H1 (cell line): ENCODE measurements at regions not wholly inside any gene's neighbourhood (a gene's known extent, or its start where the extent isn't known, plus 50 kb on each side); places are given as distances from the start of the nearest gene placed in this dataset.

ENCODE experiments used
- CTCF ChIA-PET: fragments of 300-600 bp; sonication (Branson Sonifier 250); formaldehyde crosslinking; loops from one replicate; lab custom pipeline; 2021; ENCODE audit not compliant: partially characterized antibody; lab: Charles Lee
- POLR2A ChIA-PET: fragments of 300-600 bp; sonication (Branson Sonifier 250); formaldehyde crosslinking; loops from one replicate; lab custom pipeline; 2021; ENCODE audit warnings: inconsistent platforms; ENCODE audit not compliant: partially characterized antibody; lab: Charles Lee
- DNase-seq, 2 experiments: peaks; one replicate each; pipeline versions ENCODE4 v3.0.0 to v3.0.0-alpha.2; 2010 to 2022; ENCODE audit warnings: low spot score in 2 of 2, low read depth in 1 of 2, mixed read lengths in 1 of 2
- FAIRE-seq: peaks from 2 replicates; lab custom pipeline; 2011; peaks lifted over from hg19 to GRCh38; lab: Jason Lieb, UNC
- H2AFZ ChIP-seq: 2 replicates; pipeline ENCODE4 v1.8.1; 2012; ENCODE audit warnings: low read length, inconsistent platforms
- H2AK5ac ChIP-seq: 2 replicates; pipeline ENCODE4 v1.6.1; 2013; ENCODE audit warnings: low read depth, low read length
- H2BK120ac ChIP-seq: replicated peaks from 2 replicates; pipeline ENCODE3; 2013; ENCODE audit warnings: low read depth, low read length, inconsistent platforms
- H2BK12ac ChIP-seq: 2 replicates; pipeline ENCODE4 v1.6.1; 2013; ENCODE audit warnings: low read depth, low read length
- H2BK15ac ChIP-seq: 2 replicates; pipeline ENCODE4 v1.6.1; 2013; ENCODE audit warnings: low read length
- H2BK20ac ChIP-seq: 2 replicates; pipeline ENCODE4 v1.6.1; 2013; ENCODE audit warnings: low read length
- H2BK5ac ChIP-seq: 2 replicates; pipeline ENCODE4 v1.6.1; 2013; ENCODE audit warnings: low read depth, low read length
- H3K14ac ChIP-seq: 2 replicates; pipeline ENCODE4 v1.6.1; 2013; ENCODE audit warnings: inconsistent platforms; ENCODE audit not compliant: insufficient read length
- H3K18ac ChIP-seq: 2 replicates; pipeline ENCODE4 v1.6.1; 2013; ENCODE audit warnings: low read length; ENCODE audit errors: extremely low read depth
- H3K23ac ChIP-seq: 2 replicates; pipeline ENCODE4 v1.6.1; 2013; ENCODE audit warnings: inconsistent platforms; ENCODE audit not compliant: insufficient read length
- H3K23me2 ChIP-seq: 2 replicates; pipeline ENCODE4 v1.6.1; 2013; ENCODE audit warnings: low read depth, low read length
- H3K27ac ChIP-seq: 2 replicates; pipeline ENCODE4 v1.6.1; 2011; ENCODE audit warnings: low read depth, low read length, inconsistent platforms
- H3K27me3 ChIP-seq, 4 experiments: replicated peaks in 1 of 4; 1 replicate in 1 of 4; 2 replicates in 3 of 4; pipeline versions ENCODE4 v1.6.1 to v1.8.1; 2011 to 2013; ENCODE audit warnings: low read length in 3 of 4, mild to moderate bottlenecking in 3 of 4, inconsistent platforms in 2 of 4, mixed read lengths in 2 of 4, moderate library complexity in 1 of 4; ENCODE audit not compliant: control insufficient read depth in 3 of 4, insufficient read depth in 3 of 4; ENCODE audit errors: extremely low read depth in 1 of 4
- H3K36me3 ChIP-seq, 4 experiments: 2 replicates each; pipeline versions ENCODE4 v1.6.1 to v1.8.1; 2011 to 2013; ENCODE audit warnings: mild to moderate bottlenecking in 4 of 4, low read length in 3 of 4, moderate library complexity in 2 of 4, control low read depth in 1 of 4, inconsistent platforms in 1 of 4; ENCODE audit not compliant: insufficient read depth in 4 of 4, control insufficient read depth in 2 of 4
- H3K4ac ChIP-seq: replicated peaks from 2 replicates; pipeline ENCODE3; 2013; ENCODE audit warnings: low read length, low read depth, mixed read lengths, inconsistent platforms; ENCODE audit not compliant: insufficient read length
- H3K4me1 ChIP-seq, 4 experiments: replicated peaks in 1 of 4; 1 replicate in 1 of 4; 2 replicates in 3 of 4; pipeline versions ENCODE4 v1.6.1 to v1.8.1; 2011 to 2013; ENCODE audit warnings: low read length in 3 of 4, inconsistent platforms in 2 of 4, mixed read lengths in 1 of 4; ENCODE audit not compliant: insufficient read depth in 4 of 4, control insufficient read depth in 3 of 4
- H3K4me2 ChIP-seq, 2 experiments: 2 replicates each; pipeline versions ENCODE4 v1.6.1 to v1.8.1; 2011 to 2013; ENCODE audit warnings: low read depth in 2 of 2, low read length in 2 of 2, control low read depth in 1 of 2, inconsistent platforms in 1 of 2, mild to moderate bottlenecking in 1 of 2; ENCODE audit not compliant: insufficient read depth in 1 of 2
- H3K4me3 ChIP-seq, 4 experiments: fragments of 200-600, 300-600 bp in 1 of 4; sonication (generic), shearing (Covaris generic), sonication (Bioruptor Twin) in 1 of 4; 2 replicates each; pipeline versions ENCODE4 v1.5.1 to v1.8.1; 2011 to 2016; ENCODE audit warnings: low read length in 4 of 4, low read depth in 3 of 4, control low read depth in 2 of 4, inconsistent platforms in 2 of 4, mild to moderate bottlenecking in 2 of 4, mixed read lengths in 1 of 4, moderate library complexity in 1 of 4; ENCODE audit not compliant: insufficient read depth in 2 of 4; ENCODE audit errors: extremely low read depth in 1 of 4
- H3K56ac ChIP-seq: replicated peaks from 2 replicates; pipeline ENCODE3; 2013; ENCODE audit warnings: low read depth, mild to moderate bottlenecking, mixed read lengths, low read length, inconsistent platforms; ENCODE audit not compliant: insufficient read length
- H3K79me1 ChIP-seq: 2 replicates; pipeline ENCODE4 v1.6.1; 2013; ENCODE audit warnings: low read depth, low read length, control low read depth
- H3K79me2 ChIP-seq, 2 experiments: 2 replicates each; pipeline versions ENCODE4 v1.6.1 to v1.8.1; 2012 to 2013; ENCODE audit warnings: low read length in 2 of 2, mild to moderate bottlenecking in 2 of 2, inconsistent platforms in 1 of 2; ENCODE audit not compliant: insufficient read depth in 2 of 2, control insufficient read depth in 1 of 2
- H3K9ac ChIP-seq, 4 experiments: replicated peaks in 1 of 4; 1 replicate in 1 of 4; 2 replicates in 3 of 4; pipeline versions ENCODE4 v1.6.1 to v1.8.1; 2011 to 2013; ENCODE audit warnings: low read depth in 3 of 4, low read length in 3 of 4, control low read depth in 2 of 4, mild to moderate bottlenecking in 2 of 4, moderate library complexity in 2 of 4, inconsistent platforms in 1 of 4; ENCODE audit errors: extremely low read depth in 1 of 4
- H3K9me3 ChIP-seq, 2 experiments: 2 replicates each; pipeline versions ENCODE4 v1.6.1 to v1.8.1; 2012 to 2013; ENCODE audit warnings: mild to moderate bottlenecking in 2 of 2, moderate library complexity in 2 of 2, control low read depth in 1 of 2, inconsistent platforms in 1 of 2, low read depth in 1 of 2, low read length in 1 of 2, mixed read lengths in 1 of 2; ENCODE audit not compliant: insufficient read depth in 2 of 2
- H4K20me1 ChIP-seq, 2 experiments: replicated peaks in 1 of 2; 2 replicates each; pipeline versions ENCODE3 to v1.8.1; 2011 to 2013; ENCODE audit warnings: inconsistent platforms in 2 of 2, low read length in 2 of 2, mild to moderate bottlenecking in 1 of 2; ENCODE audit not compliant: insufficient read depth in 2 of 2, control insufficient read depth in 1 of 2
- H4K5ac ChIP-seq: 2 replicates; pipeline ENCODE4 v1.6.1; 2013; ENCODE audit warnings: low read length, low read depth, mixed read lengths, inconsistent platforms; ENCODE audit not compliant: insufficient read length
- H4K8ac ChIP-seq: 2 replicates; pipeline ENCODE4 v1.8.0; 2013; ENCODE audit warnings: mild to moderate bottlenecking, moderate library complexity, low read length, inconsistent platforms; ENCODE audit not compliant: insufficient read depth; ENCODE audit errors: extremely low read depth
- H4K91ac ChIP-seq: replicated peaks from 2 replicates; pipeline ENCODE3; 2013; ENCODE audit warnings: low read length, mixed read lengths, inconsistent platforms; ENCODE audit not compliant: insufficient read length
- CEBPB ChIP-seq: IDR thresholded peaks from 2 replicates; pipeline ENCODE4 v1.6.1; 2012; ENCODE audit warnings: low read depth, low read length
- EP300 ChIP-seq, 2 experiments: IDR thresholded peaks; 1 replicate in 1 of 2; 2 replicates in 1 of 2; pipeline ENCODE4 v1.6.1; 2011 to 2012; ENCODE audit warnings: low read depth in 2 of 2, low read length in 2 of 2, mild to moderate bottlenecking in 2 of 2, borderline replicate concordance in 1 of 2, inconsistent platforms in 1 of 2, moderate library complexity in 1 of 2
- KDM5A ChIP-seq: fragments of 200-600 bp; IDR thresholded peaks from 2 replicates; pipeline ENCODE4 v1.7.1; 2012; ENCODE audit warnings: mild to moderate bottlenecking, low read length, inconsistent platforms, mixed read lengths
- NANOG ChIP-seq: IDR thresholded peaks from 2 replicates; pipeline ENCODE4 v1.6.1; 2011; ENCODE audit warnings: low read length, low read depth, mild to moderate bottlenecking, inconsistent platforms; ENCODE audit not compliant: insufficient read depth, poor library complexity, severe bottlenecking
- NRF1 ChIP-seq: IDR thresholded peaks from 2 replicates; pipeline ENCODE4 v1.6.1; 2011; ENCODE audit warnings: mild to moderate bottlenecking, low read depth, low read length, improper control_type of control experiment
- POLR2AphosphoS5 ChIP-seq: IDR thresholded peaks from 2 replicates; pipeline ENCODE4 v1.6.1; 2011; ENCODE audit warnings: low read depth, low read length
- TAF1 ChIP-seq: IDR thresholded peaks from 2 replicates; pipeline ENCODE4 v1.6.1; 2011; ENCODE audit warnings: mild to moderate bottlenecking, low read depth, low read length
- WGBS, 2 experiments: shearing (Covaris generic) in 1 of 2; methylation state at CpG; one replicate each; pipeline versions ENCODE4 v1.1.6 to v1.1.7; 2013 to 2015; ENCODE audit warnings: low lambda C conversion rate in 2 of 2, mixed read lengths in 2 of 2, inconsistent platforms in 1 of 2, low coverage in 1 of 2, missing lambda C conversion rate in 1 of 2; ENCODE audit not compliant: insufficient replicate concordance in 2 of 2, insufficient coverage in 1 of 2, insufficient read length in 1 of 2; ENCODE audit errors: extremely low coverage in 1 of 2, missing lambda C conversion rate in 1 of 2; 5-methylcytosine and 5-hydroxymethylcytosine counted together

DNA sequence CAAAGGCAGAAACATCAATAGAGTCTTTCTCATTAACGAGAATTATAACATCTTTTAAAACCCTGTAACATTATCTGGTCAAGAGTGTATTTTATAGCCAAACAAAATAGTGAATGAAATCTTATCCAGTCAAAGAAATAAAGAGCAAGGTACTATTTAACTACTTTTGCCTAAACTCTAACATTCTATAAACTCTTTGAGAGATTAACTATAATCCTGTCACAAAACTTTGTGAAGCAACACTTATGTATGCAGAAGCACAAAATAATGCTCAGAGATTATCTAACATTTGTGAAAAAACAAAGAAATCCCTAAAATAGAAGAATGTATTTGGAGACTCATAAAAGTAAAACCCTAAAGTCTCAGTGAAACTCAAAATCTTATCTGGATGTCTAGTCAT lies 124.4 kb upstream of the LUZP2 start:
- no peak overlapping the region for H3K4me2 ChIP-seq
- 96% methylated on average over 1 of the region's 1 CpG; no CpG with 5 or more reads in 1 of the 2 experiments for WGBS, 2 experiments
- H3K36me3 ChIP-seq, result no peaks in the 10 kb centered on the region
- no peak overlapping the region for H3K56ac ChIP-seq
- ChIA-PET POLR2A (no interaction called here), CTCF (no interaction called here)
- H3K23ac ChIP-seq, result no peak overlapping the region
- no peak overlapping the region for H3K9ac ChIP-seq
- H3K4ac ChIP-seq, result no peak overlapping the region
- H3K27ac ChIP-seq, result no peak overlapping the region
- no peak for FAIRE-seq
- H2AK5ac ChIP-seq, result no peak overlapping the region
- no peaks in the 10 kb centered on the region for H4K20me1 ChIP-seq
- no peak overlapping the region for H4K8ac ChIP-seq
- no peak overlapping the region for H2BK120ac ChIP-seq
- H3K79me1 ChIP-seq, result no peaks in the 10 kb centered on the region
- H3K9me3 ChIP-seq, result no peaks in the 10 kb centered on the region
- no peak overlapping the region for H3K4me3 ChIP-seq
- no peak overlapping the region for H4K91ac ChIP-seq
- no peak overlapping the region for H2BK20ac ChIP-seq
- H3K14ac ChIP-seq, result no peak overlapping the region
- no peak overlapping the region for H4K5ac ChIP-seq
- no peak overlapping the region for H2AFZ ChIP-seq
- TF ChIP-seq KDM5A (no peak), TAF1 (no peak), CEBPB (no peak), POLR2AphosphoS5 (no peak), NRF1 (no peak), EP300 (IDR thresholded peaks at IDR 0.05; ENCODE audit: borderline replicate concordance in 1 of 2, low read depth in 2 of 2, low read length in 2 of 2) (no peak), NANOG (no peak)
- H3K79me2 ChIP-seq, result no peaks in the 10 kb centered on the region
- DNase-seq, result no peak
- H3K4me1 ChIP-seq, result peaks cover 0 to 2% (median 0%) of the 10 kb centered on the region in 4 experiments; a peak in 1 of 7 replicates
- no peaks in the 10 kb centered on the region for H3K27me3 ChIP-seq
- H3K23me2 ChIP-seq, result no peaks in the 10 kb centered on the region
- no peak overlapping the region for H2BK15ac ChIP-seq
- no peak overlapping the region for H2BK12ac ChIP-seq
- no peak overlapping the region for H2BK5ac ChIP-seq
- no peak overlapping the region for H3K18ac ChIP-seq
